Gastroesophageal sphincter (tissue), 4 donors: ENCODE measurements at regions not wholly inside any gene's neighbourhood (a gene's known extent, or its start where the extent isn't known, plus 50 kb on each side); places are given as distances from the start of the nearest gene placed in this dataset.

Source experiments
- ATAC-seq: fragments of 150-250 bp; one replicate; pipeline ENCODE4 v1.9.1; 2016; ENCODE audit warnings: mild to moderate bottlenecking, moderate library complexity
- H3K27ac ChIP-seq, 4 donors: fragments of 200-600 bp; sonication (generic) in 3 of 4; 1 replicate in 3 of 4; 2 replicates in 1 of 4; pipeline ENCODE4 v1.5.1; 2016 to 2019
- H3K27me3 ChIP-seq: fragments of 200-600 bp; sonication (generic); one replicate; pipeline ENCODE4 v1.5.1; 2019
- H3K36me3 ChIP-seq, 2 donors: fragments of 200-600 bp; sonication (generic); one replicate each; pipeline ENCODE4 v1.5.1; 2019; ENCODE audit warnings: control low read depth in 1 of 2
- H3K4me1 ChIP-seq, 3 donors: fragments of 200-600 bp; sonication (generic); 1 replicate in 2 of 3; 2 replicates in 1 of 3; pipeline ENCODE4 v1.5.1; 2016 to 2019; ENCODE audit warnings: control low read depth in 2 of 3
- H3K4me3 ChIP-seq, 2 donors: fragments of 200-600 bp; sonication (generic); one replicate each; pipeline ENCODE4 v1.5.1; 2019; ENCODE audit warnings: mild to moderate bottlenecking in 1 of 2, moderate library complexity in 1 of 2
- H3K9me3 ChIP-seq, 3 donors: fragments of 200-600 bp; sonication (generic); one replicate each; pipeline ENCODE4 v1.5.1; 2017 to 2019; ENCODE audit warnings: control low read depth in 2 of 3
- CTCF ChIP-seq, 4 experiments: fragments of 200-600 bp in 2 of 4; fragments of 450-650 bp in 2 of 4; sonication (generic) in 1 of 4; IDR thresholded peaks; one replicate each; pipeline ENCODE4 v1.5.1; 2017 to 2019; ENCODE audit warnings: antibody characterized with exemption in 4 of 4, mild to moderate bottlenecking in 2 of 4, moderate library complexity in 2 of 4
- EP300 ChIP-seq: sonication (generic); formaldehyde crosslinking; IDR thresholded peaks from one replicate; pipeline ENCODE4 v1.6.1; 2017; ENCODE audit warnings: antibody characterized with exemption, mild to moderate bottlenecking
- POLR2A ChIP-seq, 2 donors: fragments of 450-650 bp; IDR thresholded peaks; one replicate each; pipeline ENCODE4 v1.6.1; 2017; ENCODE audit warnings: antibody characterized with exemption in 2 of 2, mild to moderate bottlenecking in 2 of 2, moderate library complexity in 1 of 2
- POLR2AphosphoS5 ChIP-seq: sonication (generic); formaldehyde crosslinking; IDR thresholded peaks from one replicate; pipeline ENCODE4 v1.6.1; 2017; ENCODE audit warnings: antibody characterized with exemption
- WGBS, 2 donors: methylation state at CpG; one replicate each; pipeline ENCODE4 v1.1.5; 2018; ENCODE audit warnings: low coverage in 1 of 2; 5-methylcytosine and 5-hydroxymethylcytosine counted together

GRCh38 chr2:217364224-217364623 is 504.4 kb upstream of the TNP1 start:
- peak overlapping the region; percentile 82 to 91 (median 84) for H3K27ac ChIP-seq
- peaks cover 19 to 94% (median 38%) of the 10 kb centered on the region in 3 donors for H3K4me1 ChIP-seq
- H3K27me3 ChIP-seq, result no peaks in the 10 kb centered on the region
- no peaks in the 10 kb centered on the region for H3K9me3 ChIP-seq
- H3K4me3 ChIP-seq, result no peak overlapping the region
- TF ChIP-seq POLR2A (IDR thresholded peaks at IDR 0.05), result no peak
- TF ChIP-seq CTCF (IDR thresholded peaks at IDR 0.05), result no peak
- TF ChIP-seq EP300, result no peak
- no peak for TF ChIP-seq POLR2AphosphoS5
- no peaks in the 10 kb centered on the region for H3K36me3 ChIP-seq
- ATAC-seq, result no peak

- no peaks in the 10 kb centered on the region for H3K9me3 ChIP-seq
- no peak for TF ChIP-seq CTCF (IDR thresholded peaks at IDR 0.05)
- no peak for TF ChIP-seq POLR2AphosphoS5
- TF ChIP-seq POLR2A (IDR thresholded peaks at IDR 0.05), result no peak
- TF ChIP-seq EP300, result no peak
- ATAC-seq, result no peak
- peaks cover 19 to 95% (median 40%) of the 10 kb centered on the region in 3 donors for H3K4me1 ChIP-seq
- no peak overlapping the region for H3K4me3 ChIP-seq
- no peaks in the 10 kb centered on the region for H3K36me3 ChIP-seq
- no peaks in the 10 kb centered on the region for H3K27me3 ChIP-seq
- 74 to 92% methylated on average over 3 of the region's 3 CpGs for WGBS, 2 donors
- H3K27ac ChIP-seq, result peak overlapping the region; percentile 82 to 91 (median 84)
These were observed 503.6 kb upstream of the TNP1 start for GRCh38 chr2:217363470-217363869.

- Histone ChIP-seq H3K4me1 (peaks cover 19 to 95% (median 46%) of the 10 kb centered on the region in 3 donors), H3K36me3 (no peaks in the 10 kb centered on the region), H3K27ac (peak overlapping the region; percentile 82 to 91 (median 84)), H3K27me3 (no peaks in the 10 kb centered on the region), H3K9me3 (no peaks in the 10 kb centered on the region), H3K4me3 (no peak overlapping the region)
- WGBS, 2 donors, result 79 to 94% methylated on average over 5 of the region's 5 CpGs
- TF ChIP-seq POLR2A (IDR thresholded peaks at IDR 0.05) (no peak), POLR2AphosphoS5 (no peak), CTCF (IDR thresholded peaks at IDR 0.05) (no peak), EP300 (no peak)
- ATAC-seq, result no peak
These were observed 502.8 kb upstream of the TNP1 start for GRCh38 chr2:217362710-217363109.

GRCh38 chr2:217362286-217362685 is 502.4 kb upstream of the TNP1 start:
- Histone ChIP-seq H3K4me3 (no peak overlapping the region), H3K27me3 (no peaks in the 10 kb centered on the region), H3K36me3 (no peaks in the 10 kb centered on the region), H3K27ac (peak overlapping the region; percentile 82 to 91 (median 84)), H3K4me1 (peaks cover 22 to 95% (median 50%) of the 10 kb centered on the region in 3 donors), H3K9me3 (no peaks in the 10 kb centered on the region)
- no peak for ATAC-seq
- 89% methylated on average over 1 of the region's 1 CpG; no CpG with 5 or more reads in 1 of the 2 donors for WGBS, 2 donors
- TF ChIP-seq POLR2A (IDR thresholded peaks at IDR 0.05) (no peak), POLR2AphosphoS5 (no peak), EP300 (no peak), CTCF (IDR thresholded peaks at IDR 0.05) (no peak)

GRCh38 chr2:217361483-217361880 is 501.6 kb upstream of the TNP1 start:
- WGBS, 2 donors, result 13 to 16% methylated on average over 2 of the region's 2 CpGs
- TF ChIP-seq POLR2AphosphoS5 (no peak), EP300 (no peak), CTCF (IDR thresholded peaks at IDR 0.05) (no peak), POLR2A (IDR thresholded peaks at IDR 0.05) (no peak)

More at GRCh38 chr2:217361483-217361880, 501.6 kb upstream of the TNP1 start:
- Histone ChIP-seq H3K9me3 (no peaks in the 10 kb centered on the region), H3K36me3 (no peaks in the 10 kb centered on the region), H3K27ac (peak overlapping the region; percentile 82 to 91 (median 84)), H3K27me3 (no peaks in the 10 kb centered on the region), H3K4me1 (peaks cover 24 to 96% (median 50%) of the 10 kb centered on the region in 3 donors), H3K4me3 (no peak overlapping the region)
- peak; percentile 26 for ATAC-seq
